ENCODE measurements at regions not wholly inside any gene's neighbourhood (a gene's known extent, or its start where the extent isn't known, plus 50 kb on each side); places are given as distances from the start of the nearest gene placed in this dataset.

GRCh38 chr18:33517950-33518349 lies 60.1 kb upstream of the ASXL3 start:
- no peak for DNase-seq (ENCODE audit: low read depth)
- no peak overlapping the region for H3K4me3 ChIP-seq (ENCODE audit: low read depth, low read length)
- in situ Hi-C loops (cut with HindIII; ENCODE audit: low sequenced_read_pairs) = no loop called here
- TF ChIP-seq CTCF (IDR thresholded peaks at IDR 0.05; ENCODE audit: low read depth, low read length, missing control alignments) = no peak

GRCh38 chr18:33513027-33513426 lies 65.0 kb upstream of the ASXL3 start:
- no peak for DNase-seq (ENCODE audit: low read depth)
- H3K4me3 ChIP-seq (ENCODE audit: low read depth, low read length) = no peak overlapping the region
- no peak for TF ChIP-seq CTCF (IDR thresholded peaks at IDR 0.05; ENCODE audit: low read depth, low read length, missing control alignments)
- in situ Hi-C loops (cut with HindIII; ENCODE audit: low sequenced_read_pairs) = no loop called here

GRCh38 chr18:33507019-33507418 lies 66.5 kb upstream of the CCDC178 start:
- in situ Hi-C loops (cut with HindIII; ENCODE audit: low sequenced_read_pairs) = no loop called here
- no peak for TF ChIP-seq CTCF (IDR thresholded peaks at IDR 0.05; ENCODE audit: low read depth, low read length, missing control alignments)
- no peak for DNase-seq (ENCODE audit: low read depth)
- H3K4me3 ChIP-seq (ENCODE audit: low read depth, low read length) = no peak overlapping the region

- in situ Hi-C loops (cut with HindIII; ENCODE audit: low sequenced_read_pairs) = no loop called here
- H3K4me3 ChIP-seq (ENCODE audit: low read depth, low read length) = no peak overlapping the region
- DNase-seq (ENCODE audit: low read depth) = no peak
- no peak for TF ChIP-seq CTCF (IDR thresholded peaks at IDR 0.05; ENCODE audit: low read depth, low read length, missing control alignments)
Observed at GRCh38 chr18:33505798-33506197, 65.3 kb upstream of the CCDC178 start.

- TF ChIP-seq CTCF (IDR thresholded peaks at IDR 0.05; ENCODE audit: low read depth, low read length, missing control alignments) = no peak
- no peak overlapping the region for H3K4me3 ChIP-seq (ENCODE audit: low read depth, low read length)
- in situ Hi-C loops (cut with HindIII; ENCODE audit: low sequenced_read_pairs) = no loop called here
- DNase-seq (ENCODE audit: low read depth) = no peak
Observed at GRCh38 chr18:33505297-33505696, 64.8 kb upstream of the CCDC178 start.

- H3K4me3 ChIP-seq (ENCODE audit: low read depth, low read length) = no peak overlapping the region
- peak; percentile 58 for DNase-seq (ENCODE audit: low read depth)
- peak; percentile 81 for TF ChIP-seq CTCF (IDR thresholded peaks at IDR 0.05; ENCODE audit: low read depth, low read length, missing control alignments)
- in situ Hi-C loops (cut with HindIII; ENCODE audit: low sequenced_read_pairs) = no loop called here
Observed at GRCh38 chr18:33495278-33495677, 54.8 kb upstream of the CCDC178 start.
